HEK293 (cell line): ENCODE measurements at regions not wholly inside any gene's neighbourhood (a gene's known extent, or its start where the extent isn't known, plus 50 kb on each side); places are given as distances from the start of the nearest gene placed in this dataset.

Experiments used
- CTCF ChIA-PET: fragments of 350-600 bp; formaldehyde crosslinking; extraction: SDS; loops from one replicate; lab custom pipeline; 2021; ENCODE audit warnings: antibody characterized with exemption; lab: Yijun Ruan, JAX
- POLR2A ChIA-PET: fragments of 300-600 bp; formaldehyde crosslinking; extraction: SDS; loops from one replicate; lab custom pipeline; 2020; ENCODE audit warnings: antibody characterized with exemption, inconsistent platforms; lab: Yijun Ruan, JAX
- H3K27ac ChIP-seq: fragments of 200-500 bp; sonication (Bioruptor generic); 2 replicates; pipeline ENCODE4 v1.5.1; 2014; ENCODE audit warnings: low read depth, low read length, control low read depth, inconsistent platforms; ENCODE audit errors: extremely low read depth
- H3K36me3 ChIP-seq, 2 experiments: fragments of 200-500 bp in 1 of 2; sonication (Bioruptor generic) in 1 of 2; 1 replicate in 1 of 2; 2 replicates in 1 of 2; pipeline ENCODE4 v1.5.1; 2014 to 2017; ENCODE audit warnings: inconsistent platforms in 2 of 2, low read length in 2 of 2; ENCODE audit not compliant: control insufficient read depth in 2 of 2, insufficient read depth in 1 of 2
- H3K4me1 ChIP-seq: fragments of 200-500 bp; sonication (Bioruptor generic); 2 replicates; pipeline ENCODE4 v1.5.1; 2014; ENCODE audit warnings: mild to moderate bottlenecking, low read length, inconsistent platforms; ENCODE audit not compliant: control insufficient read depth, insufficient read depth
- H3K4me3 ChIP-seq: 2 replicates; pipeline ENCODE4 v1.5.1; 2011; ENCODE audit warnings: low read depth, mild to moderate bottlenecking, control low read depth, low read length, moderate library complexity
- H3K9me3 ChIP-seq: fragments of 200-500 bp; sonication (Bioruptor generic); 2 replicates; pipeline ENCODE4 v1.5.1; 2014; ENCODE audit warnings: low read depth, low read length, inconsistent platforms; ENCODE audit not compliant: control insufficient read depth, insufficient read depth
- GLIS1 ChIP-seq: fragments of 450-650 bp; formaldehyde crosslinking; IDR thresholded peaks from 2 replicates; pipeline ENCODE4 v1.5.1; 2016; ENCODE audit warnings: missing biosample characterization, missing genetic modification characterization
- HOXA7 ChIP-seq: sonication (generic); formaldehyde crosslinking; IDR thresholded peaks from 2 replicates; pipeline ENCODE4 v1.8.1; 2022; ENCODE audit warnings: missing genetic modification reagents, borderline replicate concordance
- HOXC10 ChIP-seq: sonication (generic); formaldehyde crosslinking; IDR thresholded peaks from 2 replicates; pipeline ENCODE4 v1.8.1; 2023; ENCODE audit warnings: mild to moderate bottlenecking, missing genetic modification reagents
- KLF7 ChIP-seq: fragments of 450-650 bp; formaldehyde crosslinking; IDR thresholded peaks from 2 replicates; pipeline ENCODE4 v1.5.1; 2016; ENCODE audit warnings: missing biosample characterization, missing genetic modification characterization, borderline replicate concordance
- SCRT2 ChIP-seq: fragments of 450-650 bp; formaldehyde crosslinking; IDR thresholded peaks from 2 replicates; pipeline ENCODE4 v1.5.1; 2016; ENCODE audit warnings: missing biosample characterization, missing genetic modification characterization
- ZFP37 ChIP-seq: fragments of 450-650 bp; formaldehyde crosslinking; IDR thresholded peaks from 2 replicates; pipeline ENCODE4 v1.5.1; 2016; ENCODE audit warnings: missing biosample characterization, missing genetic modification characterization
- ZNF114 ChIP-seq: fragments of 450-650 bp; formaldehyde crosslinking; IDR thresholded peaks from 2 replicates; pipeline ENCODE4 v1.5.0; 2017; ENCODE audit warnings: missing biosample characterization, missing genetic modification characterization
- ZNF169 ChIP-seq: fragments of 450-650 bp; formaldehyde crosslinking; IDR thresholded peaks from 2 replicates; pipeline ENCODE4 v1.5.1; 2016; ENCODE audit warnings: missing biosample characterization, missing genetic modification characterization
- ZNF184 ChIP-seq: fragments of 450-650 bp; IDR thresholded peaks from 2 replicates; pipeline ENCODE4 v1.5.1; 2018; ENCODE audit warnings: missing biosample characterization, mild to moderate bottlenecking, missing genetic modification characterization
- ZNF19 ChIP-seq: fragments of 450-650 bp; formaldehyde crosslinking; IDR thresholded peaks from 2 replicates; pipeline ENCODE4; 2016; ENCODE audit warnings: missing biosample characterization, missing genetic modification characterization, low read depth
- ZNF302 ChIP-seq: fragments of 450-650 bp; formaldehyde crosslinking; IDR thresholded peaks from 2 replicates; pipeline ENCODE4 v1.5.1; 2016; ENCODE audit warnings: missing biosample characterization, missing genetic modification characterization, low read depth
- ZNF366 ChIP-seq: fragments of 450-650 bp; formaldehyde crosslinking; conservative IDR thresholded peaks from 2 replicates; pipeline ENCODE4 v1.5.1; 2016; ENCODE audit warnings: missing biosample characterization, missing genetic modification characterization
- ZNF433 ChIP-seq: fragments of 450-650 bp; formaldehyde crosslinking; IDR thresholded peaks from 2 replicates; pipeline ENCODE4 v1.5.1; 2016; ENCODE audit warnings: missing biosample characterization, missing genetic modification characterization, low read depth
- ZNF544 ChIP-seq: fragments of 450-650 bp; formaldehyde crosslinking; IDR thresholded peaks from 2 replicates; pipeline ENCODE4 v1.5.0; 2017; ENCODE audit warnings: missing biosample characterization, missing genetic modification characterization
- ZNF664 ChIP-seq: fragments of 450-650 bp; formaldehyde crosslinking; IDR thresholded peaks from 2 replicates; pipeline ENCODE4 v1.5.1; 2016; ENCODE audit warnings: missing biosample characterization, missing genetic modification characterization
- ZNF677 ChIP-seq: fragments of 450-650 bp; IDR thresholded peaks from 2 replicates; pipeline ENCODE4 v1.5.0; 2018; ENCODE audit warnings: missing biosample characterization, mild to moderate bottlenecking, missing genetic modification characterization, moderate library complexity
- ZNF701 ChIP-seq: fragments of 450-650 bp; formaldehyde crosslinking; IDR thresholded peaks from 2 replicates; pipeline ENCODE4 v1.5.1; 2016; ENCODE audit warnings: missing biosample characterization, missing genetic modification characterization
- ZNF707 ChIP-seq: fragments of 450-650 bp; formaldehyde crosslinking; IDR thresholded peaks from 2 replicates; pipeline ENCODE4 v1.5.1; 2016; ENCODE audit warnings: missing biosample characterization, missing genetic modification characterization
- ZSCAN30 ChIP-seq: fragments of 450-650 bp; IDR thresholded peaks from 2 replicates; pipeline ENCODE4 v1.5.1; 2018; ENCODE audit warnings: missing biosample characterization, mild to moderate bottlenecking, missing genetic modification characterization, moderate library complexity
- TF ChIP-seq, protein P1 (sequence below): fragments of 450-650 bp; formaldehyde crosslinking; IDR thresholded peaks from 2 replicates; pipeline ENCODE4 v1.5.1; 2016; ENCODE audit warnings: missing biosample characterization, missing genetic modification characterization
- TF ChIP-seq, protein P2 (sequence below): fragments of 450-650 bp; formaldehyde crosslinking; IDR thresholded peaks from 2 replicates; pipeline ENCODE4 v1.5.1; 2016; ENCODE audit warnings: missing biosample characterization, missing genetic modification characterization, borderline replicate concordance
- TF ChIP-seq, protein P3 (sequence below): fragments of 450-650 bp; formaldehyde crosslinking; IDR thresholded peaks from 2 replicates; pipeline ENCODE4 v1.5.1; 2016; ENCODE audit warnings: missing biosample characterization, missing genetic modification characterization

DNA sequence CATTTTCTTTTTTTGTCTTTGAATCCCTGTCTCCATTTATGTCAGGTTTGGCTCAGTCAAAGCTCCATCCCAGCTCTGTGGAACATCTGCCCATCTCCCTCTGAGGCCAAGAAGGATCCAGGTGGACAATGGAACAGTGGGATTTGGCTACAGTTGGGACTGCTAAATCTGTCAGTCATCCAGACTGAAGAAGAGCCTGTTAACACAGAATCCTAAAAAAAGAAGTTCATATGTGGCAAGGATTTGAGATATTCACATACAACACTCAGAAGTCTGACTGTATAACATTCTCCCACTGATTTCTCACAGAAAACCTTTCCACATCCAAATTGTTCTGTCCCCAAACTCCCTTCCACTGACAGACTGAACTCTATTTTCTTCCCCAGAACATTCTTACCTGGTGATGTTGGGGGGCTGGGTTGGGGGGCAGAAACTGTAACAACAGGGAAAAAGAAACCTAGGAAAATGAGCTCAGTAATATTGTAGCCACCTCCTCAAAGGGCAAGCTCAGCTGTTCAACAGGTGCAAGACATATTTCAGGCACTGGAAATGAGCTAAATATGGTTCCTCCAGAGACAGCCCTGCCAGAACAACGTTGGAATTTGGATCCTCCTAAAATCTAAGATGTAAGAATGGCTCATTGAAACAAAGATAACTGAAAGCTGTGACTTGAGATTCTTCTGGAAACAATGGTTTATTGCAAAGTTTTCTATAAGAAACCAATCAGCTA lies 301.5 kb upstream of the CDH5 start:
- ChIA-PET CTCF (interaction anchor here (0.6 to 1.2 kb wide), 2 partner anchors 12 to 271 kb away, joined by 3 read pairs; no protein-coding TSS in a partner anchor), POLR2A (no interaction called here)
- Histone ChIP-seq H3K4me1 (no peaks in the 10 kb centered on the region), H3K4me3 (no peak overlapping the region)
- TF ChIP-seq ZNF433 (tag by site-specific recombination) (no peak), SCRT2 (tag by site-specific recombination) (peak; percentile 32; the same call in 1 of the 2 replicates), ZSCAN30 (tag by site-specific recombination) (no peak), HOXC10 (CRISPR knock-in tag) (no peak)
- TF ChIP-seq, all 188 proteins: peak for 1
- Histone ChIP-seq H3K9me3 (no peaks in the 10 kb centered on the region), H3K27ac (no peak overlapping the region), H3K36me3 (no peaks in the 10 kb centered on the region)

DNA sequence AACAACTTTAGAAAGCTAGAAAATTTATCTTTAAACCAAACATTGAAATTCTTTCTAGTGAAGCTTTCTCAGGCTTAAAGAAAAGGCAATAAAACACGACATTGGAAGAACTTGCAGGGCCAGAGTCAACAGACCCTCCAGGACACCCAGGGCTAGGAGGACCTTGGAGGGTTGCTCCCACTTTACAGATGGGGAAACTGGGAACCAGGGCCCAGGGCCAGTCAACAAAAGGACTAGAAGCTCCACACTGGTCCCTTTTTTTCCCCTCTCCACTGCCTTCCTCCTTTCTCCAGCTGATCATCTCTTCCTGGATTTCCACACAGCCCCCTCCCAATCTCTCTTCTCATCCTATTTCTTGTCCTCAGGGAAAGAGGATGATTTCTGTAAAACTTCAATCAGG lies 307.7 kb upstream of the CDH5 start:
- Histone ChIP-seq H3K36me3 (no peaks in the 10 kb centered on the region), H3K9me3 (no peaks in the 10 kb centered on the region), H3K4me1 (no peaks in the 10 kb centered on the region), H3K4me3 (no peak overlapping the region), H3K27ac (no peak overlapping the region)
- no peak for TF ChIP-seq ZNF677
- no peak for TF ChIP-seq ZFP37
- no peak for TF ChIP-seq ZNF707 (tag by site-specific recombination)
- no peak for TF ChIP-seq ZNF701 (tag by site-specific recombination)
- ChIA-PET CTCF (no interaction called here), POLR2A (no interaction called here)

DNA sequence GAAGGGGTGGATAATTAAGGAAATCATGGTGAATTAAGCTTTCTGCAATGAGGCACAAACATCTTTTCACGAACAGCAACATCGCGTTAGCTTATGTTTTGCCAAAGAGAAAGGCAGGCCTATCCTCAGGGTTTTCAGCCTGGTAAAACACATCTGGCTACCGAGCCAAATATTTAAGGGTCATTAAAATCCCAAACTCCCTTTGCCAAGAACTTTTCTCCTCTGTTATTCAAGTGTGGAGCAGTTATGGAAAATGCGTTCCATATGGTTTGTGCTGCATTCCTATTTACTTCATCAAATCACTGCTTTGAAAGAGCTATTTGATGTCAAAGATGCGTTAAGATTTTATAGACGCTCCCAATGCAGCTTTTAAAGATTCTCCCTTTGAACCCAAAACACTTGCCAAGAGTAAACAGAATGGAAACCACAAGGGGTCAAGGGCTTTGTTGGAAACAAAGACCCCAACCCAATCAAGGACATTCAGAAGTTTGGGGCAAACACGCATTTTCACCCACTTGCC lies 308.3 kb upstream of the CDH5 start:
- TF ChIP-seq ZNF677 (no peak), HOXA7 (CRISPR knock-in tag) (no peak), ZNF664 (tag by site-specific recombination) (no peak), KLF7 (tag by site-specific recombination) (no peak), GLIS1 (tag by site-specific recombination) (no peak), ZNF302 (no peak)
- TF ChIP-seq, protein P1, sequence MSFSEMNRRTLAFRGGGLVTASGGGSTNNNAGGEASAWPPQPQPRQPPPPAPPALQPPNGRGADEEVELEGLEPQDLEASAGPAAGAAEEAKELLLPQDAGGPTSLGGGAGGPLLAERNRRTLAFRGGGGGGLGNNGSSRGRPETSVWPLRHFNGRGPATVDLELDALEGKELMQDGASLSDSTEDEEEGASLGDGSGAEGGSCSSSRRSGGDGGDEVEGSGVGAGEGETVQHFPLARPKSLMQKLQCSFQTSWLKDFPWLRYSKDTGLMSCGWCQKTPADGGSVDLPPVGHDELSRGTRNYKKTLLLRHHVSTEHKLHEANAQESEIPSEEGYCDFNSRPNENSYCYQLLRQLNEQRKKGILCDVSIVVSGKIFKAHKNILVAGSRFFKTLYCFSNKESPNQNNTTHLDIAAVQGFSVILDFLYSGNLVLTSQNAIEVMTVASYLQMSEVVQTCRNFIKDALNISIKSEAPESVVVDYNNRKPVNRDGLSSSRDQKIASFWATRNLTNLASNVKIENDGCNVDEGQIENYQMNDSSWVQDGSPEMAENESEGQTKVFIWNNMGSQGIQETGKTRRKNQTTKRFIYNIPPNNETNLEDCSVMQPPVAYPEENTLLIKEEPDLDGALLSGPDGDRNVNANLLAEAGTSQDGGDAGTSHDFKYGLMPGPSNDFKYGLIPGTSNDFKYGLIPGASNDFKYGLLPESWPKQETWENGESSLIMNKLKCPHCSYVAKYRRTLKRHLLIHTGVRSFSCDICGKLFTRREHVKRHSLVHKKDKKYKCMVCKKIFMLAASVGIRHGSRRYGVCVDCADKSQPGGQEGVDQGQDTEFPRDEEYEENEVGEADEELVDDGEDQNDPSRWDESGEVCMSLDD (tag by site-specific recombination): no peak
- ChIA-PET CTCF (no interaction called here), POLR2A (no interaction called here)
- no peaks in the 10 kb centered on the region for H3K9me3 ChIP-seq
- no peaks in the 10 kb centered on the region for H3K4me1 ChIP-seq
- no peak overlapping the region for H3K4me3 ChIP-seq
- no peak overlapping the region for H3K27ac ChIP-seq
- H3K36me3 ChIP-seq: no peaks in the 10 kb centered on the region

DNA sequence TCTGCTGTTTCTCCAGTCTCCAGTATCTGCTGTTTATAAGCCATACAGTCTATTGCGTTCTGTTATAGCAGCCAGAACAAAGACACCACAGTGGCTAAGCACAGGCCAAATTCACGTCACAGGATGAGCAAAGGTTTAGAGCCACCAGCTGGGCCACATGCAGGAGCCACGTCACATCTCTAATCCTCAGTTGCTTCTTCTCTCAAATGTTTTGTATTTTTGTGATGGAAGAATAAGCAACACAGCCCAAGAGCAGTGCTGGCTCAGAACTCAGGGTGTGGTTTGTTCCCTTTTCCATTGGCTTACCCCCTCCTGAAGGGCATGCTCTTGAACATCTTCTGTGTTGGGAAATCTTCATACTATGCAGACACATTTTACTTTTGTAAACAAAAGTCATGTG lies 309.4 kb upstream of the CDH5 start:
- Histone ChIP-seq H3K4me1 (no peaks in the 10 kb centered on the region), H3K36me3 (no peaks in the 10 kb centered on the region), H3K4me3 (no peak overlapping the region), H3K27ac (no peak overlapping the region), H3K9me3 (no peaks in the 10 kb centered on the region)
- POLR2A ChIA-PET: no interaction called here
- CTCF ChIA-PET: no interaction called here
- TF ChIP-seq, protein P2, sequence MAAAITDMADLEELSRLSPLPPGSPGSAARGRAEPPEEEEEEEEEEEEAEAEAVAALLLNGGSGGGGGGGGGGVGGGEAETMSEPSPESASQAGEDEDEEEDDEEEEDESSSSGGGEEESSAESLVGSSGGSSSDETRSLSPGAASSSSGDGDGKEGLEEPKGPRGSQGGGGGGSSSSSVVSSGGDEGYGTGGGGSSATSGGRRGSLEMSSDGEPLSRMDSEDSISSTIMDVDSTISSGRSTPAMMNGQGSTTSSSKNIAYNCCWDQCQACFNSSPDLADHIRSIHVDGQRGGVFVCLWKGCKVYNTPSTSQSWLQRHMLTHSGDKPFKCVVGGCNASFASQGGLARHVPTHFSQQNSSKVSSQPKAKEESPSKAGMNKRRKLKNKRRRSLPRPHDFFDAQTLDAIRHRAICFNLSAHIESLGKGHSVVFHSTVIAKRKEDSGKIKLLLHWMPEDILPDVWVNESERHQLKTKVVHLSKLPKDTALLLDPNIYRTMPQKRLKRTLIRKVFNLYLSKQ: no peak
- no peak for TF ChIP-seq ZNF366 (tag by site-specific recombination)
- TF ChIP-seq ZNF184 (tag by site-specific recombination): no peak
- TF ChIP-seq ZNF114 (tag by site-specific recombination): no peak
- TF ChIP-seq, protein P3, sequence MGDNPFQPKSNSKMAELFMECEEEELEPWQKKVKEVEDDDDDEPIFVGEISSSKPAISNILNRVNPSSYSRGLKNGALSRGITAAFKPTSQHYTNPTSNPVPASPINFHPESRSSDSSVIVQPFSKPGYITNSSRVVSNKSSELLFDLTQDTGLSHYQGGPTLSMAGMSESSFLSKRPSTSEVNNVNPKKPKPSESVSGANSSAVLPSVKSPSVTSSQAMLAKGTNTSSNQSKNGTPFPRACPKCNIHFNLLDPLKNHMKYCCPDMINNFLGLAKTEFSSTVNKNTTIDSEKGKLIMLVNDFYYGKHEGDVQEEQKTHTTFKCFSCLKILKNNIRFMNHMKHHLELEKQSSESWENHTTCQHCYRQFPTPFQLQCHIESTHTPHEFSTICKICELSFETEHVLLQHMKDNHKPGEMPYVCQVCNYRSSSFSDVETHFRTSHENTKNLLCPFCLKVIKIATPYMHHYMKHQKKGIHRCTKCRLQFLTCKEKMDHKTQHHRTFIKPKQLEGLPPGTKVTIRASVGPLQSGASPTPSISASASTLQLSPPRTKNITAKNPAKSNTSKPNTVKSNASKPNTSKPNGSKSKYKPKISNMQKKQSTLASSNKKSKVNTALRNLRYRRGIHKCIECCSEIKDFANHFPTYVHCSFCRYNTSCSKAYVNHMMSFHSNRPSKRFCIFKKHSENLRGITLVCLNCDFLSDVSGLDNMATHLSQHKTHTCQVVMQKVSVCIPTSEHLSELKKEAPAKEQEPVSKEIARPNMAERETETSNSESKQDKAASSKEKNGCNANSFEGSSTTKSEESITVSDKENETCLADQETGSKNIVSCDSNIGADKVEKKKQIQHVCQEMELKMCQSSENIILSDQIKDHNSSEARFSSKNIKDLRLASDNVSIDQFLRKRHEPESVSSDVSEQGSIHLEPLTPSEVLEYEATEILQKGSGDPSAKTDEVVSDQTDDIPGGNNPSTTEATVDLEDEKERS (tag by site-specific recombination): no peak
- no peak for TF ChIP-seq ZNF169 (tag by site-specific recombination)
- no peak for TF ChIP-seq ZNF19
- TF ChIP-seq ZNF544: no peak
